Dermis blood vessel endothelial cell (primary cell): ENCODE measurements at regions not wholly inside any gene's neighbourhood (a gene's known extent, or its start where the extent isn't known, plus 50 kb on each side); places are given as distances from the start of the nearest gene placed in this dataset.
"Not testable (repeated sequence)": the region's sequence is repeated elsewhere in the genome, so short reads cannot be mapped to it uniquely, and the experiment has no call there.

Source experiments
- DNase-seq: peaks from one replicate; pipeline ENCODE4 v3.0.0; 2010

DNA sequence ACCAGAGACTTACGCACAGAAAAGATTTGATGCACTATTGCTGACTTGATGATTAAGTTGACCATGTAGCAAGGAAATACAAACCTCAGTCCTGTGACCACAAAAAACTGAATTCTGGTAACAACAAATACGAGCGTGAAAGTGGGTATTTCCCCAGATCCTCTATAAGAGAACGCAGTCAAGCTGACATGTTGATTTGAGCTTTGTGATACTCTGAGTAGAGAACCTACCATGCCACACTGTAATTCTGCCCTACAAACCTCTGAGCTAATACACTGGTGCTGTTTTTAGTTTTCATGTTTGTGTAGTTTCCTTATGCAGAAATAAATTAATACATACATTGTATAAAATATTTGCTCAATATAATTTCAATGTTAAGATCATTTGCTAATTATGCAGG lies 565.6 kb upstream of the EPHA5 start:
- no peak for DNase-seq

DNA sequence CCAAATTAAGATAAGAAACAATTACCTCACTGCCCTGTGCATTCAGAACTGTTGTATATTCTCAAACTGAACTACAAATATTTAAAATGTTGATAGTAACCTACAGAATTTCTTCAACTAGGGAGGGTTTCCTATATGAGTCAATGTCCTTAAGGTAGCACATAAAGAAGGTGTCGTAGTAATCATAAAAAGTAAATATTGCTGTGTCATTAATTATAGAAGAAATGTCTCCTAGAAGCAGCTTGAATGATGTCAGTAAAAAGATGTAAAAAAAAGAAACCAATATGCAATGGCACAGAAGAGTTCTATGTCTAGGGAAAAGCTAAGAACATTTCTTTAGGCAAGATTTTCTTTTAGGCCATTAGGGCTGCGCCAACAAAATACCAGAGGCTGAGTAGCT lies 559.6 kb upstream of the EPHA5 start:
- DNase-seq, result no peak

GRCh38 chr4:66225539-66225938 lies 555.2 kb upstream of the EPHA5 start:
- no peak for DNase-seq

DNA sequence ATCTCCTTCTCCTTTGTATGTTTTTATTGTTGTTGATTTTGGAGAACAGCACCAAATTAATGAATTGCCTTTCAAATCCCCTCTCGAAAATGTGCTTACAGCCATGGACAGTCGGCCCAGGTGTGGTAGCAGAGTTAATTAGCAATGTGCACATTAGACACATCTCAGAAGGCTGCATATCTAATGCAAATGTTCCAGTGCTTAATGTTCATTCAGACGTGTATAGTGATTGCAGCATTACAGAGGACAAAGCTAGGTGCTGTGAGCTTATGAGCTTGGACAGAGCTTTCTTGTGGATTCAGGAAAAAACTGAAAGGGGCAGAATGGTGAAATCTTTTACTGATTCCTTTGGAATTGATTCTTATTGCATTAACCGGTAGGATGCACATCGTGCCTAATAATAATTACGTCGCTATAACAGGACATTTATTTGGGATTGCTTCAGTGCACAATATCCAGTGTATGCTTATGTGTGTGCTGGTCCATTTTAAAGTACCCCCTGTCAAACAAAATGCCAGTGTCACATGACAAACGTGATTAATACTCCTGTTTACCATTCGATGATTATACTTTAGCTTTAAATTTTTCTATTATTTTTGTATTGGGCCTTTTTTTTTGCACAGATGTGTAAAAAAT lies 552.9 kb upstream of the EPHA5 start:
- no peak for DNase-seq

DNA sequence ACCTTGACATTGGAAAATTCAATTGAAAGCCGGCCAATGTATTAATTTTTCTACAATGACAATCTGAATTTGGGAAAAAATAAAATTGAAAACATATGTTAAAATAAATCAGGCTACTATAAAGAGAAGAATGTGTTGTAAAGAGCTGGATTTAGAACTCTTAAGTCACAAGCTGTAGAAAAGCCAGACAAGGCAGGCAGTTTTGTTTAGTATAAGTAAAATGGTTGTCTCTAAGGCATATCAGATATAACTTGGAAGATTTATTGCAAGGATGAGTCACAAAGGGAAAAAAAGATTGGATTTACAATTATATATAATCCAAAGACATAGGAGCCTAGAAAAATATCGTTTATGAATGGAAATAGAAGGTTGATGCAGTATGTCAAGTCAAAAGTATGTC lies 549.1 kb upstream of the EPHA5 start:
- no peak for DNase-seq

DNA sequence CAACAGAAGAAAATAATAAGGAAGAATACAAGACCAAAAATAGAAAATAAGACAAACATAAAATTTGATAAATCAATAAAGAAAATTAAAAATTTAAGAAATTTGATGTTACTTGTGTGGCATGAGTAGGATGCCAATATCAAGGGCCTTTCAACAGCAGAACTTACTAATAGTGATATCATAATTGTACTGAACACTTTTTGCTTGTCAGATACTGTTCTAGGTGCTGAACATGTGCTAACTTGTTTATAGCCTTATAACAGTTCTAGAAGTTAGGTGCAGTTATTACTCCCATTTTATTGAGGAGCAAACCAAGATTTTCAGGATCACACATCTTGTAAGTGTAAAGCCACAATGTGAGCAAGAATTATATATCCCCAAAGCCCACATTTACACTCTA lies 546.0 kb upstream of the EPHA5 start:
- no peak for DNase-seq

DNA sequence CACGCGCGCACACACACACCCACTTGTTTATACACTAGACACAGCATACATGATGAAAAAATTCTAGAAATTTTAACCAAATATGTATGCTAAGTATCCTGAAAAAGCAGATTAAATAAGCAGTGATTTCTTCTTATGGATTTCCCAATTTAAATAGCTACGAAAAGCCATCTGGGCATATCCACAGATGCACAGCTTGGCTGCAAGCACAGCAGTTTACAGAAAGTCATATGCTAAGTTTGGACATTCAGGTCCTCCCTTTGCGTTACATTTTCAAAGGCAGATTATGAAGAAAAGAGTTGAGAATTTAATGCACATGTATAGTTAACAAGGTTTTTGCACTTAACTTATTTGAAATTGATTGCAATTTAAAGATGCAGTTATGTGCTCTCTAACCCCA lies 542.2 kb upstream of the EPHA5 start:
- DNase-seq, result no peak

DNA sequence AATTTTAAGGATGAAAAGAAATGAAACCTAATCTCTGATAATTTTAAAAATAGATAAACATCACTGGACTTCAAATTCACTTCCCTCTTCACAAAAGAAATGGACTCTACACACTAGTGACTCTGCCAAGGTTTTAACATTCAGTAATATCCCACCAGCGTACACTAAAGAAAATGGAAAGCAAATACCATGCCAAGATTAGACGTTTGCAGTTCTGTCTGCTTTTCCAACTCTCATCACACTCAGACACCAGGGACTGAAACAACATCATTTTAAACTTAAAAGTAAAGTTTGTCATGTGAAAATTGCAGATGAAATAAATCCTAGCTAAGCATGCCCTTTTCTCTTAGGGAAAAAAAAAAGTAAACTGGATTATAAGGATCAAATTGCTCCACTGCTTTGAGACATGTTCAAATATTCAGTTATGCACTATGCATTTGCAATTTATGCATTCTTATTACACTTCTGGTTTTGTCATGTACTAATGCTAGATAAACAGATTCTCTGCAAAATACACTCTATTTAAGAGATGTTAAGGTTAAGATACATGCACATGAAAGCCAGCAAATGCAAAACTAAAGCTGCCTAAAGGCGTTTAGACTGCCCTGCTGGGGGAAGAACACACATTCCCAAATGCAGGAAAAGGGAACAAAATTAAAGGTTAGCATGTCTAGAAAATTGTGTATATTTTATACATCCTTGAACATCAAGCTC lies 534.4 kb upstream of the EPHA5 start:
- no peak for DNase-seq

DNA sequence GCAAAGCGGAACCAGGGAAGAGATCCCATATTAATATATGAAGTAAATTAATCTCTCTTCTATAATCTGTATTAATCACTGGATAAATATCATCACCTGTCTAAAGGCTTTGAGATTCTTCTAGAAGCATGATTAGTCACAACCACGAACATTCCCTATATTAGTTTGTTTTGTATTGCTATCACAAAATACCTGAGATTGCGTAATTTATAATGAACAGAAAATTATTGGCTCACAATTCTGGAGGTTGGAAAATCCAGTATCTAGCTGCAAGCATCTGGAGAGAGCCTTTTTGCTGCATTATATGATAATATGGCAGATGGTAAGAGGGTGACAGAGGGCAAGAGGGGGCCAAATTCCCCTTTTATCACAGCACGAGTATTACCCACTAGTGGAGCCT lies 532.6 kb upstream of the EPHA5 start:
- DNase-seq, result no peak

DNA sequence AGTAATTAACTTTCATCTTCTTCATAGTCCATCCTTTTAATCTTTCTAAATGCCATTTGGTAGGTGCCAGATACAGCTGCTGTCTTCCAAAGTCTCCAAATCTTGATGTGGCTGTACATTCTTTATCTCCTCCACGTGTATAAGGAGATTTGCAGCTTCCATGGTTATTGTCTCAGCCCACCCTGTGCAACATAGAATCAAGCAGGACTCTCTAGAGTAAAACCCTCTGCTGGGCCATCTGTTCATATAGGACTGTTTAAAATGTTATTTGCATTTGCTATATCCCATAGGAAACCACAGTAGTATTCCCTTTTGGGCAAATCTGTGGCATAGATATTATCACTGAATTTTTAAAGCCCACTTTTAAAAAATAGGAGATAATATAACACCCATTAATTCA lies 527.2 kb upstream of the EPHA5 start:
- DNase-seq, result no peak

- DNase-seq, result no peak
Measured at GRCh38 chr4:66193487-66193886, 523.2 kb upstream of the EPHA5 start.

DNA sequence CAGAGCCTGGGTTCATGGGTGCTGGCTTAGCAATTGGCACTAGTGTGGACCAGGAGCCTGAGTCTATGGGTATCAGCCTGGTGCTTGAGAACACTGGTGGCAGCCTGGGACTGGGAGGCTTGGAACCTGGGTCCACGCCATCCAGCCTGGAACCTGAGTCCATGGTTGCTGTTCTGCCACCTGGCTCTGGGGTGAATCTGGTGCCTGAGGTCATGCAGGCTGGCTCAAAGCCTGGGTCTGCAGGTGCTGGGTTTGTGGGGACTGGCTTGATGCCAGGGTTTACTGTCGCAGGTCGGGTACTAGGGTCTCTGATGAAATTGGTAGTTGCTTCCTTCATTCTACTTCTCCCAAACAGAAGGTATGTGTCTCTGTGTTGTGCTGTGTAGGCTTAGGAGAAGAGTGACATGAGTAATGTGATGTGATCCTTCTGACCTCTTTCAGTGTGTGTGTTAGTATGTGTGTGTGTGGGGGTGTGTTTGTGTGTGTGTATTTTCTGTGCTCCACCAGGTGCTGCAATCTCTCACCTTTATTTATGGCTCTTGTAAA lies 517.0 kb upstream of the EPHA5 start:
- DNase-seq, result no peak

DNA sequence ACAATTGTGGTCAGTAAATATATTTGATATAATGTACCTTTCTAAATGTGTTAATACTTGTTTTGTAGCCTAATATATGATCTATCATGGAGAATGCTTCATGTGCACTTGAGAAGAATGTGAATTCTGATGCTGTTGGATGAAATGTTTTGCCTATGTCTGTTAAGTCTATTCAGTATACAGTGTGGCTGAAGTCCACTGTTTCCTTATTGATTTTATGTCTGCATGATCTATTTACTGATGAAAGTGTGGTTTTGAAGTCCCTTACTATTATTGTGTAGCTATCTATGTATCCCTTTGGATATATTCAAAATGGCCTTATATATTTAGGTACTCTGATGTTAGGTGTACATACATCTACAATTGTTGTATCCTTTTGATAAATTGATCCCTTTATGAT lies 515.8 kb upstream of the EPHA5 start:
- no peak for DNase-seq

DNA sequence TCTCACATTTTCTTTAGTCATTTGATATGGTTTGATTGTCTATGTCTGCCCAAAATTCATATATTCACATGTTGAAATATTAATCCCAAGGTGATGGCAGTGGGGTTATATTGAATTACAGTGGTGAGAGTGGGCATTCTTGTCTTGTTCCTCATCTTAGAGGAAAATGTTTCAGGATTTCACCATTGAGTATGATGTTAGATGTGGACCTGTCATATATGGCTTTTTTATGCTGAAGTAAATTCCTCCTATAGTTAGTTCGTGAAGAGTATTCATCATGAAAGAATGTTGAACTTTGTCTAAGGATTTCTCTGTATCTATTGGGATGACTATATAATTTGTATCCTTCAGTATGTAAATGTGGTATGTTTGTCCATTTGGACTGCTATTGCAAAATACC lies 512.3 kb upstream of the EPHA5 start:
- no peak for DNase-seq

- DNase-seq, result no peak
Measured at GRCh38 chr4:66178906-66179305, 508.6 kb upstream of the EPHA5 start.

- no peak for DNase-seq
Measured at GRCh38 chr4:66169341-66169740, 499.1 kb upstream of the EPHA5 start.

- no peak for DNase-seq
Measured at GRCh38 chr4:66164869-66165268, 494.6 kb upstream of the EPHA5 start.

DNA sequence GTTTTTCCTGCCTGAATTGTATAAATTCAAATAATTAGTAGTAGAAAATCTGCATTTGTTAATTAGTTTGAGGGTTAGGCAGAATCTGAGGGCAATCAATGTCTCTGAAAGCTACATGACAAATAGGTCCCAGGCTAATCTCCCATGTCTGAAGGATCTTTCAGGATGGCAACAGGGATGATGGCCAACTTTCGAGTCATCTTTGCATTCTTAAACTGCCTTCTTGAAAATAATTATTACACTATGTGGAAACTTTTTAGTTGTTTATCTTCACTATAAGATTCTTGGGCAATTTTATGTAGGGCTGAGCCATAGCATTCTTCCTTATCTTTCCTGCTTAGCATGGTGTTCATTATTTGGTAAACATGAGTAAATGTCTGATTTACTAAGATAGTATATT lies 490.3 kb upstream of the EPHA5 start:
- DNase-seq, result no peak

- DNase-seq, result no peak
Measured at GRCh38 chr4:66157594-66157993, 487.3 kb upstream of the EPHA5 start.

DNA sequence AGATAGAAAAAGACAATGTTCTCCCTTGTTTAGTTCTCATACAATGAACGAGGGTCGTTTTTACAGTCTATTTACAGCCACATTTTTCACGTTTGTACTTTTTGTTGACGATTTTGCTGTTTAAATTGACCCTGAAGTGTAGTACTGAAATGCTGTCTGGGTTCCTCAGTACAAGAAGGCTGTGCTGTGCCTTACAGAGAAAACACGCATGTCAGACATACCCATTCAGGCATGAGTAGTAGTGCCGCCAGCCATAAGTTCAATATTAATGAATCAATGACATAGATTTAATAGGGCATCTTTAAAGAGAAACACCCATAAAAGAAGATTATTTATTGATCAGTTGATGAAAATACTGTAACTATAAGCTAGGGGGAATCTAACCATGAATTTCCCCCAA lies 459.8 kb upstream of the EPHA5 start:
- no peak for DNase-seq

DNA sequence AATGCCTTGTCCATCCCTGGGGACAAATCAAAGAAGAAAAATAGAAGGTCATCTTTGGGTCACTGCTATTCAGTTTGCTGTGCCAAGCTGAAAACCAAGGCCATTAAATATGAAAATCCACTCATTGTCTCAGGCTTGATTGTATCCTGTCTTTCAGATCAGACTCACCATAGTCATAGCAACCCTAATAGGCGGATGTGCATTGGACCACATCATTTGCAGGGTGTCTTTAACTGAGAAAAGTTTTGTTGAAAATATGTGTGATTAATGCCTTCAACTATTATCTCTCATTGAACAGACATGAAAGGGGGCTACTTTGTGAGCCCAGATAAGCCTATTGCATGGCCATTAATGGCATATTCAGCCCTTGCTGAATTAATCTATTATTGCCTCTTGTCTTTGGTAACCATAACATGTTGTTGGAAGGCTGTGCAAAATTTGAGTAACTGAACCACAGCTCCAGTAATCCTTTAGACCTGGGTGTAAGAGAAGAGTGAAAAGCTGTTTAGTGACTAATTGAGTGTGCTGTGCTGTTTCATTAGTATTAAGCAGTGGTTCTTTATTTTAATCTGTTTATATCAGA lies 453.6 kb upstream of the EPHA5 start:
- DNase-seq, result no peak

DNA sequence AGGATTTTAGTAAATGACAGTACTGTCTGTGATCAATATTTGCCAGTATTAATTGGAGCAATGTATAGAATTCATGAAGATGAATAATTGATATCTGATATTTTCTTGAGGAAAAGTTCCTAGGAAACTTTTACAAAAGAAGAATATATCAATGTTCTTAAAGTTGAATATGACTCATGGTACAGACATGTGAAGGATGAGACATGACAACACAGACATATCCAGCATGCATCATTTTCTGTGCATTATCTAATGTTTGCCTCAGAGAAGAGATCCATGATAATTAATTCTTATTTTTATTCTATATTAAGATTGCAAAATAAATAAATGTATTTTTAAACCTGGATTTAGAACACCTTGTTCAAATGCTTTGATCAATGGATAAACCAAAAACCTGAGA lies 452.9 kb upstream of the EPHA5 start:
- no peak for DNase-seq

DNA sequence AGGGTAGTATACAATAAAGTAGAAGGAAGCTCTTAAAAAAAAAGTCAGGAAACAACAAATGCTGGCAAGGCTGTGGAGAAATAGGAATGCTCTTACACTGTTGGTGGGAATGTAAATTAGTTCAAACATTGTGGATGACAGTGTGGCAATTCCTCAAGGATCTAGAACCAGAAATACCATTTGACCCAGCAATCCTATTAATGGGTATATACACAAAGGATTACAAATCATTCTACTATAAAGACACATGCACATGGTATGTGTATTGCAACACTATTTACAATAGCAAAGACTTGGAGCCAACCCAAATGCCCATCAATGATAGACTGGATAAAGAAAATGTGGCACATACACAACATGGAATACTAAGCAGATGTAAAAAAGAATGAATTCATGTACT lies 444.9 kb upstream of the EPHA5 start:
- not testable (repeated sequence) for DNase-seq

- DNase-seq, result no peak
Measured at GRCh38 chr4:66108898-66109297, 438.6 kb upstream of the EPHA5 start.
